Brain microvascular endothelial cell (primary cell): ENCODE measurements at regions not wholly inside any gene's neighbourhood (a gene's known extent, or its start where the extent isn't known, plus 50 kb on each side); places are given as distances from the start of the nearest gene placed in this dataset.
"Not testable (repeated sequence)": the region's sequence is repeated elsewhere in the genome, so short reads cannot be mapped to it uniquely, and the experiment has no call there.

Experiments
- DNase-seq: peaks from one replicate; pipeline ENCODE4 v3.0.0-alpha.2; 2020
- H3K27ac ChIP-seq: fragments of 250-450 bp; sonication (Bioruptor Pico); 2 replicates; pipeline ENCODE4 v1.5.1; 2020; ENCODE audit warnings: mild to moderate bottlenecking, moderate library complexity
- H3K27me3 ChIP-seq: fragments of 250-450 bp; sonication (Bioruptor Pico); replicated peaks from 2 replicates; pipeline ENCODE4 v1.5.1; 2020; ENCODE audit warnings: mild to moderate bottlenecking
- H3K36me3 ChIP-seq: fragments of 250-450 bp; sonication (Bioruptor Pico); replicated peaks from 2 replicates; pipeline ENCODE4 v1.5.1; 2020; ENCODE audit warnings: mild to moderate bottlenecking
- H3K4me3 ChIP-seq: 2 replicates; pipeline ENCODE4 v1.5.1; 2011; ENCODE audit warnings: low read depth, mild to moderate bottlenecking, control low read depth, low read length, moderate library complexity
- CTCF ChIP-seq: IDR thresholded peaks from 2 replicates; pipeline ENCODE4 v1.5.1; 2011; ENCODE audit warnings: low read depth, mild to moderate bottlenecking, moderate library complexity, low read length, control low read depth, inconsistent platforms; ENCODE audit errors: missing control alignments
- in situ Hi-C: cut with HindIII; loops from 2 replicates; pipeline ENCODE4 v1.10.0; 2017; ENCODE audit warnings: low sequenced_read_pairs, low pct_ligation_motif_present

GRCh38 chr2:139454251-139454650 is 674.1 kb upstream of the NXPH2 start:
- DNase-seq: no peak
- no peak overlapping the region for H3K27ac ChIP-seq
- TF ChIP-seq CTCF: no peak
- H3K27me3 ChIP-seq: no peaks in the 10 kb centered on the region
- no peak overlapping the region for H3K4me3 ChIP-seq
- in situ Hi-C loops: no loop called here
- H3K36me3 ChIP-seq: no peaks in the 10 kb centered on the region

- DNase-seq: no peak
- H3K36me3 ChIP-seq: no peaks in the 10 kb centered on the region
- in situ Hi-C loops: no loop called here
- no peak for TF ChIP-seq CTCF
- H3K27me3 ChIP-seq: no peaks in the 10 kb centered on the region
- no peak overlapping the region for H3K4me3 ChIP-seq
- H3K27ac ChIP-seq: no peak overlapping the region
Measured at GRCh38 chr2:139439100-139439499, 658.9 kb upstream of the NXPH2 start.

- no peak for DNase-seq
- Histone ChIP-seq H3K36me3 (no peaks in the 10 kb centered on the region), H3K4me3 (no peak overlapping the region), H3K27me3 (no peaks in the 10 kb centered on the region), H3K27ac (no peak overlapping the region)
- in situ Hi-C loops: no loop called here
- TF ChIP-seq CTCF: no peak
Measured at GRCh38 chr2:139438478-139438877, 658.3 kb upstream of the NXPH2 start.

GRCh38 chr2:139427164-139427563 is 647.0 kb upstream of the NXPH2 start:
- Histone ChIP-seq H3K4me3 (no peak overlapping the region), H3K36me3 (no peaks in the 10 kb centered on the region), H3K27me3 (no peaks in the 10 kb centered on the region), H3K27ac (no peak overlapping the region)
- no peak for TF ChIP-seq CTCF
- no peak for DNase-seq
- in situ Hi-C loops: no loop called here

GRCh38 chr2:139424101-139424500 is 643.9 kb upstream of the NXPH2 start:
- in situ Hi-C loops: no loop called here
- no peak for TF ChIP-seq CTCF
- H3K4me3 ChIP-seq: no peak overlapping the region
- H3K27me3 ChIP-seq: no peaks in the 10 kb centered on the region
- H3K27ac ChIP-seq: no peak overlapping the region
- no peak for DNase-seq
- no peaks in the 10 kb centered on the region for H3K36me3 ChIP-seq

- DNase-seq: no peak
- Histone ChIP-seq H3K4me3 (no peak overlapping the region), H3K36me3 (no peaks in the 10 kb centered on the region), H3K27me3 (no peaks in the 10 kb centered on the region), H3K27ac (no peak overlapping the region)
- in situ Hi-C loops: no loop called here
- no peak for TF ChIP-seq CTCF
Measured at GRCh38 chr2:139411236-139411635, 631.0 kb upstream of the NXPH2 start.

- DNase-seq, in situ Hi-C loops, H3K27me3 ChIP-seq, H3K4me3 ChIP-seq, H3K27ac ChIP-seq, H3K36me3 ChIP-seq: not testable (repeated sequence)
Measured at GRCh38 chr2:139410833-139411174, 630.6 kb upstream of the NXPH2 start.

GRCh38 chr2:139410147-139410832 is 630.1 kb upstream of the NXPH2 start:
- H3K36me3 ChIP-seq, H3K27ac ChIP-seq, DNase-seq, H3K4me3 ChIP-seq, in situ Hi-C loops, H3K27me3 ChIP-seq: not testable (repeated sequence)
